PC-3 (cell line): ENCODE measurements at regions not wholly inside any gene's neighbourhood (a gene's known extent, or its start where the extent isn't known, plus 50 kb on each side); places are given as distances from the start of the nearest gene placed in this dataset.

Experiments used
- EZH2 ChIP-seq: fragments of 300-600 bp; sonication (generic); IDR thresholded peaks from one replicate; pipeline ENCODE4 v1.6.1; 2017; ENCODE audit warnings: antibody characterized with exemption, mild to moderate bottlenecking, low read length; ENCODE audit not compliant: unreplicated experiment
- EZH2phosphoT487 ChIP-seq: fragments of 300-600 bp; sonication (generic); IDR thresholded peaks from 2 replicates; pipeline ENCODE4 v1.6.1; 2018; ENCODE audit warnings: mild to moderate bottlenecking, antibody characterized with exemption, low read length, borderline replicate concordance
- TF ChIP-seq, protein P1 (sequence below): fragments of 300-600 bp; sonication (generic); conservative IDR thresholded peaks from 2 replicates; pipeline ENCODE4 v1.5.1; 2017; ENCODE audit warnings: antibody characterized with exemption, low read depth, mild to moderate bottlenecking, low read length

DNA sequence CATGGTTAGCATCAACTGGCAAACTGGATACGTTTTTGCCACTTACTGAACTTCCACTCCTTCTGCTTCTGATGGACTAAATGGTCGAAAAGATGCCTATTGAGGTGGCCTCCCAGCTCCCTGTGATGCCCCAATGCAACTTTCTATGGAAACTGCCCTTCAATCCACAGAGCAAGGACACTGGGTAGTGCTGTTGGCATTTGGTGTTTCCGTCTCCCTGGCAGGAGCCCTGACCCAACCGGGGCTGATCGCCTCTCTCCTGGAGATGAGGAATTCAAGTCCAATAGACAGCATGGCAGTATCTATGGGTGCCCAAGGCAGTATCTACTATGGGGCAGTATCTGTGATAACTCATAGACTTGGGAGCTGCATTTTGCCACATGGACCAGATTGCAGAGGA, 116.3 kb upstream of the IRX3 start:
- TF ChIP-seq, protein P1, sequence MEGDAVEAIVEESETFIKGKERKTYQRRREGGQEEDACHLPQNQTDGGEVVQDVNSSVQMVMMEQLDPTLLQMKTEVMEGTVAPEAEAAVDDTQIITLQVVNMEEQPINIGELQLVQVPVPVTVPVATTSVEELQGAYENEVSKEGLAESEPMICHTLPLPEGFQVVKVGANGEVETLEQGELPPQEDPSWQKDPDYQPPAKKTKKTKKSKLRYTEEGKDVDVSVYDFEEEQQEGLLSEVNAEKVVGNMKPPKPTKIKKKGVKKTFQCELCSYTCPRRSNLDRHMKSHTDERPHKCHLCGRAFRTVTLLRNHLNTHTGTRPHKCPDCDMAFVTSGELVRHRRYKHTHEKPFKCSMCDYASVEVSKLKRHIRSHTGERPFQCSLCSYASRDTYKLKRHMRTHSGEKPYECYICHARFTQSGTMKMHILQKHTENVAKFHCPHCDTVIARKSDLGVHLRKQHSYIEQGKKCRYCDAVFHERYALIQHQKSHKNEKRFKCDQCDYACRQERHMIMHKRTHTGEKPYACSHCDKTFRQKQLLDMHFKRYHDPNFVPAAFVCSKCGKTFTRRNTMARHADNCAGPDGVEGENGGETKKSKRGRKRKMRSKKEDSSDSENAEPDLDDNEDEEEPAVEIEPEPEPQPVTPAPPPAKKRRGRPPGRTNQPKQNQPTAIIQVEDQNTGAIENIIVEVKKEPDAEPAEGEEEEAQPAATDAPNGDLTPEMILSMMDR: no peak
- TF ChIP-seq EZH2phosphoT487 (no peak), EZH2 (no peak)
